Stimulated activated memory B cell treated with anti-CD40 and anti-IgM and Interleukin-4, amounts not matched to agents 10 μg/mL and 1 μg/mL and 100 μg/mL, for 72 hours (primary cell): ENCODE measurements at regions not wholly inside any gene's neighbourhood (a gene's known extent, or its start where the extent isn't known, plus 50 kb on each side); places are given as distances from the start of the nearest gene placed in this dataset.
A peak's percentile ranks its signal among the peaks of the same experiment; 100 is the strongest.

Source experiments
- ATAC-seq: fragments of 150-1000 bp; cut with Tn5 transposase; 2 replicates; pipeline ENCODE4 v1.10.0; 2021
- H3K27ac Mint-ChIP-seq: one replicate; pipeline ENCODE4 v1.8.0; 2022; ENCODE audit warnings: mild to moderate bottlenecking, mixed read lengths
- H3K27me3 Mint-ChIP-seq: one replicate; pipeline ENCODE4 v1.8.0; 2022; ENCODE audit warnings: mixed read lengths
- H3K36me3 Mint-ChIP-seq: one replicate; pipeline ENCODE4 v1.8.0; 2022; ENCODE audit warnings: mixed read lengths
- H3K4me1 Mint-ChIP-seq: one replicate; pipeline ENCODE4 v1.8.0; 2022; ENCODE audit warnings: mixed read lengths
- H3K4me3 Mint-ChIP-seq: one replicate; pipeline ENCODE4 v1.8.0; 2022; ENCODE audit warnings: mild to moderate bottlenecking, moderate library complexity, mixed read lengths
- H3K9me3 Mint-ChIP-seq: one replicate; pipeline ENCODE4 v1.8.0; 2022; ENCODE audit warnings: mixed read lengths

DNA sequence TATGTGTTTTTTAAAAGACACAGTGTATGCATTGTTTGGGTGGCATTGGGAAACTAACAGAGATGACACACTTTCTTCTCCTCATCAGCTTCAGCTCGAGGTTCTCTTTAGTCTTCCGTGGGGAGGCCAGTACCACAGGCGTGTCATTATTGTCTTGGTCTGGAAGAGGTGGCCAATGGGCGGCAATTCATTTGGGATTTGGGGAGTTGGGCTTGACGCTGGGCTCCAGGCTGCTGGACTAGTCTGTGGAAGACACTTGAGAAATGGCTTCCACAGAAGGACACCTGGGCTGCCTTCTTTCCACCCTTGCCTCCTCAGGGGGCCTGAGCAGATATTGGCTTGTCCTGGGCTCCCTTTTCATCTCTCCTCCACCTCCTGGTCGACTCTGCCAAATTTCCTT lies 192.2 kb downstream of the SH2D4B start:
- ATAC-seq, result no peak
- Mint-ChIP-seq H3K27ac (no peak overlapping the region), H3K36me3 (no peaks in the 10 kb centered on the region), H3K4me1 (no peaks in the 10 kb centered on the region), H3K4me3 (no peak overlapping the region), H3K27me3 (no peaks in the 10 kb centered on the region), H3K9me3 (no peaks in the 10 kb centered on the region)

DNA sequence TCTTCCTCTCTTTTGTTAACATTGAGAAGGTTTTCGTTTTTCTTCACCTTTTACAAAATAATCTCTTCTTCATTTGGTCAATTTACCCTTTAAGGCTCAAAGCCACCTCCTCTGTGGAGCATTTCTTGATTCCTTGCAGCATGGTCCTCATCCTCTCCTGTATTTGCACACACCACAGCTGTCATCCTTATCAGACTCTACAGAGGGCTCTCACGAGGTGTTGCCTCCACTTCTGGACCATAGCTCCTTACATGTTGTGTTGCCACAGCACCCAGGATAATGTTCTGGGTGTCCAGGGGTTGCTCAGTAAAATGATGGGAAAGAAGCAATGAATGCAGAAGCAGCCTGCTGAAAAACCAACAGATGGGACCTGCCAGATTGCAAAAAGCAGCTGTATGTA lies 192.8 kb downstream of the SH2D4B start:
- no peaks in the 10 kb centered on the region for H3K4me1 Mint-ChIP-seq
- no peaks in the 10 kb centered on the region for H3K36me3 Mint-ChIP-seq
- no peak overlapping the region for H3K4me3 Mint-ChIP-seq
- no peak for ATAC-seq
- no peaks in the 10 kb centered on the region for H3K9me3 Mint-ChIP-seq
- no peak overlapping the region for H3K27ac Mint-ChIP-seq
- H3K27me3 Mint-ChIP-seq, result no peaks in the 10 kb centered on the region

DNA sequence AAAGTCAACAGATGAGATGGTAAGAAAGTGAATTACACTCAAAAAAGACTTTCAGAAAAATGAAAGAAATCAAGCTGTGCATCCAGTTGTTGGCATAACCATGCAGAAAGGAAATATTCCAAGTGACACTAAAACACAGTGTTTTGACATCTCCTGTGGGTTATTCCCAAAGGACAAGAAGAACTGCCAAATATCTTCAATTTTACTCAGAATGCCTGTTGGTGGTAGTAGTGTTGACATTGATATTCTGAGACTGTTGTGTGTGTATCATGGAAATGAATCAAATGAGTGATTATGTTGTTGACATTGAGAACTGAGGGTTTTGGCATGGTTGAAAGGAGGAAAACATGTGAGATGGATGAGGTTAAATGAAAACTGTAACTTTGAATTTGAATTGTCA lies 196.9 kb downstream of the SH2D4B start:
- no peak for ATAC-seq
- Mint-ChIP-seq H3K36me3 (no peaks in the 10 kb centered on the region), H3K27me3 (peaks cover 9% of the 10 kb centered on the region), H3K4me3 (no peak overlapping the region), H3K27ac (no peak overlapping the region), H3K4me1 (no peaks in the 10 kb centered on the region), H3K9me3 (no peaks in the 10 kb centered on the region)

DNA sequence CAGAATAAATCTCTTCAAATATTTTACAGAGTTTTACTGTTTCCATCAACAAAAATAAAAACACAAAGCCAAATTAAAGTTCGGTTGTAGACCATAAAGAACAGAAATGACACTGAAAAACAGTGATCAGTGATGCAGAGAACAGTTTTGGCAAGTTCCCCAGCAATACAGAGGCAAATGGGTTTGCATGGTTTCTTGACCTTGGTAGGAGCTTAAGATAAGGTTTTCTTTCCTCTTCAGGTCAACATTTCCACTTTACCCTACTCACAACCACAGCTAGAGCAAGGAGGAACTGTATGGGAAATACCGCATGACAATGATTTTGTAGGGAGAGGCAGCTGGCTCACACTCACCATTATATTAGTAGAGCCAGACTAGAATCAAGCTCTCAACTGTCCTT lies 199.5 kb downstream of the SH2D4B start:
- Mint-ChIP-seq H3K27ac (no peak overlapping the region), H3K36me3 (no peaks in the 10 kb centered on the region), H3K27me3 (peaks cover 20% of the 10 kb centered on the region), H3K4me3 (no peak overlapping the region), H3K4me1 (no peaks in the 10 kb centered on the region), H3K9me3 (no peaks in the 10 kb centered on the region)
- ATAC-seq, result no peak

DNA sequence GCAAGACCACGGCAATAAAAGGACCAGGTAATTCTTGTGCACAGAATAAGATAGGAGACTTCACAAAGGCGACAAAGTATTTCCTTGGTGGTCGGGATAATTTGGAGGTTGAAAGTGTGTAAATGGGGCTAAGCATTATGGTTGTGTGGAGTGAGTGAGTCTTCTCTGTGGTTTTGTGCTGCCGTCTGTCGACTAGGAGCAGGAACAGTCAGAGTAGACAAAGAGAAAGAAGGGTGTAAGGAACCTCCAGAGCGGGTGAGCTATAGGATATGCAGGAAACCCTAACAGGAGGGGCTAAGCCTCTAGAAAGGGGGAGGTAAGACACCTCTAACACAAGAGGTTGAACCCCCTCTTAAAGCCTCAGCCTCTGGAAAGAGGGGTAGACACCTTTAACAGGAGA lies 201.6 kb downstream of the SH2D4B start:
- Mint-ChIP-seq H3K4me1 (no peaks in the 10 kb centered on the region), H3K27ac (no peak overlapping the region), H3K27me3 (peaks cover 20% of the 10 kb centered on the region), H3K36me3 (no peaks in the 10 kb centered on the region), H3K4me3 (no peak overlapping the region), H3K9me3 (no peaks in the 10 kb centered on the region)
- ATAC-seq, result no peak

DNA sequence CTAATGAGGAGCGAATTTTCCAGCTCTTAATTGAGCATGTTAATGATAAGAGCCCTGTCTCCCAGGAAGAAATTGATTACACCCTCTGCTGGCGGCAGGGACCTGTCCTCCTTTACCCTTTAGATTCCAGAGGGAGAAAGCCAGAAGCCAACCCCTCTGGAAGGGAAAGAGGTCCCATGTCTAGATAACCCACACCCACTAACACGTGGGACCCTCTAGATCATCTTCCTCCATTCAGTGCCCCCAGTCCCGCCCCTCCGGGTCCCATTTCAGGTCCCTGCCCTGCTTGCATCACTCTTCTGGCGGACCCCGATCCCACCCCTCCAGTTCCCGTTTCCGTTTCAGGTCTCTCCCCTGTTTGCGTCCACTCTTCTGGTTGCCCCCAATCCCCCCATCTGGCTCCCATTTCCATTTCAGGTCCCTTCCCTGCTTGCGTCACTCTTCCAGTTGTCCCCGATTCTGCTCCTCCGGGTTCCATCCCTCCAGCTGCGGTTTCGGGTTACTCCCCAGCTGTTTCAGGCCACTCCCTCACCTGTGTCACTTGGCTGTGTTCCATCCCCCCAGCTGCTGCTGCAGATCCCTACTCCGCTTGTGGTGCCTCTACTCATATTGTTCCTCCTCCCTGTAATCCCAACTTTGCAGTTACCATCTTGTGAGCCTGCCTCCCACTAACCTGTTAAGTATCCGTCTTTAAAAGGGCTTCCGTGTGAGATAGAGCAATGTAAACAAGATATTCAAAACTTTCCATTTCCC lies 202.4 kb downstream of the SH2D4B start:
- Mint-ChIP-seq H3K9me3 (no peaks in the 10 kb centered on the region), H3K27me3 (peaks cover 20% of the 10 kb centered on the region), H3K27ac (no peak overlapping the region), H3K4me1 (no peaks in the 10 kb centered on the region), H3K4me3 (no peak overlapping the region), H3K36me3 (no peaks in the 10 kb centered on the region)
- ATAC-seq, result no peak

DNA sequence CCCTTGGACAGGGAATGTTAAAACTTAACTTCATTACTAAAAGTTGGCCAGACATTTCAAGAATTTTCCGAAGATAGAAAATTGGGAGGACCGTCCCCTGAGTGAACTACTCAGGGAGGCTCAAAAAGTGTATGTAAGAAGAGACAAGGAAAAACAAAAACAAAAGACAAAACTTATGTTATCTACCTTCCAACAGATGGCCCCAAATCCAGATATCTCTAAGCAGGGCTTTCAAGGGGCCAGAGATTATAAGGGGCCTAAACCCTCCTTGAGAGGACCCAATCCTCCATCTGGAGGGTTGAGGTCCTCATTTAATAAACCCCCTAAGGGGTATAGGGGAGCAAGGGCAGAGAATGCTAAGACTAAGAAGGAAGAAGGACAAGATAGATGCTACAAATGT lies 203.6 kb downstream of the SH2D4B start:
- Mint-ChIP-seq H3K4me3 (no peak overlapping the region), H3K36me3 (no peaks in the 10 kb centered on the region), H3K9me3 (no peaks in the 10 kb centered on the region), H3K27ac (no peak overlapping the region), H3K4me1 (no peaks in the 10 kb centered on the region), H3K27me3 (peaks cover 20% of the 10 kb centered on the region)
- ATAC-seq, result no peak

DNA sequence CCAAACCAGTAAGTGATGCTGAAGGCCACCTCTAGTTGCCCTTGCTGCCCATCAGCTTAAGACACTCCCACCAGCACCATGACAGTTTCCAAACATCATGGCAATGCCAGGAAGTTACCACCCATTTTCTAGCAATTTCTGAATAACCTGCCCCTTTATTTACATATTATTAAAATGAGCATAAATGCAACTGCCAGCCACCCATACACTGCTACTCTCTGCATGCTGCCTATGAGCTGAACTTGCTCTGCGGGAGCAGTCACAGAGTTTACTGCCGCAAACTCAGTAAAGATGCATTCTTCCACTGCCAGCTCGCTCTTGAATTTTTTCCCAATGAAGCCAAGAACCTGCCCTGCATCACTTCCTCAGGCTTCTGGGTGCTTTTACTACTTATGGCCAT lies 212.6 kb downstream of the SH2D4B start:
- ATAC-seq, result no peak
- no peak overlapping the region for H3K4me3 Mint-ChIP-seq
- peaks cover 3% of the 10 kb centered on the region for H3K9me3 Mint-ChIP-seq
- no peaks in the 10 kb centered on the region for H3K27me3 Mint-ChIP-seq
- no peaks in the 10 kb centered on the region for H3K4me1 Mint-ChIP-seq
- no peak overlapping the region for H3K27ac Mint-ChIP-seq
- no peaks in the 10 kb centered on the region for H3K36me3 Mint-ChIP-seq

DNA sequence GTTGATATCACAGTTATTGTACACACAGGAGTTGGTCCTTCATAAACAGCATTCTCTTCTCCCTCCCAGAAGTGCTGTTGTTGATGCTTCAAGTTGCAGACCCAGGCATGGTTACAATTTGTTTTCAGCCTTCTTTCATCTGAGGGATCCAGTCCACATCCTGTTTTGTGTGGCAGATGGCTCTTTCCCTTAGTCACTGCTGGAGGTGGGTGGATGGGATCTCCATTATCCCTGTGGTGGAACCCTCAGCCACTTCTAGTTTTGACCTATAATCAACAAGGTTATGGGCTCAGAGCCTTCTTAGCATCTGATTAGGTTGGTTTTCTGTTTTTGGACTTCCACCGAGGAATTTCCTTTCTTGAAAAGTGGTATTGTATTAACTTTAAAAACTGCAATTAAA lies 214.2 kb downstream of the SH2D4B start:
- ATAC-seq, result no peak
- H3K4me3 Mint-ChIP-seq, result no peak overlapping the region
- H3K36me3 Mint-ChIP-seq, result no peaks in the 10 kb centered on the region
- no peaks in the 10 kb centered on the region for H3K27me3 Mint-ChIP-seq
- peaks cover 3% of the 10 kb centered on the region for H3K9me3 Mint-ChIP-seq
- no peaks in the 10 kb centered on the region for H3K4me1 Mint-ChIP-seq
- H3K27ac Mint-ChIP-seq, result no peak overlapping the region

DNA sequence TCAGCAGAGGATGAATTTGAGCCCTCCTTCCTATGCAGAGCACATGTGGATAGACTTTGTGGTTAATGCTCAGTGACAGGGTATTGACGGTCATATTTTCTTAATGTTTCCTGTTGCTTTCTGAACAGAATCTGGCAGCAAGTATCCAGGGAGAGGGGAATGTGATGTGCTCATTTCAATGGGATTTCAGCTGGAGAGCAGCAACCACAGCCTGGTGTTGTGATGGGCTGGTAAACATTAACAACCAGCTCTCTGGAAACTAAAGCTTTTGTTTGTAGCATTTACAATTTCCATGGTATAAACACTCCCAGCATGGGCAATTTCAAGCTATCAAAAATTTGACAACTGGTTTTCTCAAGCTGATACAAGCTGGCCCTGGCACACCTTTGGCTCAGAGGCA lies 215.9 kb downstream of the SH2D4B start:
- Mint-ChIP-seq H3K9me3 (peaks cover 3% of the 10 kb centered on the region), H3K27ac (no peak overlapping the region), H3K27me3 (no peaks in the 10 kb centered on the region), H3K4me3 (no peak overlapping the region), H3K36me3 (no peaks in the 10 kb centered on the region), H3K4me1 (no peaks in the 10 kb centered on the region)
- ATAC-seq, result no peak

DNA sequence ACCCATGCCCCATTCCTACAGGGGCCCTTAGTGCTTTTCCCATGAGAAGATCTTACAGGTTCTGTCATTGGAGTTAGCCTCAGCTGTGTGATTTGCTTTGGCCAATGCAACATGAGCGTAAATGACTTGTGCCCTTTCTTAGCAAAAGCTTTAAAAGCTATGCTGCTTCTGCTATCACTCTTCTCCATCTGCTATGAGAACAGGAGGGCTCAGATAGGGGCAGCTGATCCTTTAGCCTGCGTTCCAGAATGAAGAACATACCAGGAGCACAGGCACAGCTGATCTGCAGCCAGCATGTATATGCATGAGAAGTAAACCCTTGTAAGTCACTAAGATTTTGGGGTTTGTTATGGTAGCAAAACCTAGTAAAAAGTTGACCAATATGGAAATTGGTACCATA lies 218.2 kb downstream of the SH2D4B start:
- Mint-ChIP-seq H3K27me3 (no peaks in the 10 kb centered on the region), H3K4me3 (no peak overlapping the region), H3K4me1 (no peaks in the 10 kb centered on the region), H3K9me3 (peaks cover 3% of the 10 kb centered on the region), H3K36me3 (no peaks in the 10 kb centered on the region), H3K27ac (no peak overlapping the region)
- ATAC-seq, result no peak

DNA sequence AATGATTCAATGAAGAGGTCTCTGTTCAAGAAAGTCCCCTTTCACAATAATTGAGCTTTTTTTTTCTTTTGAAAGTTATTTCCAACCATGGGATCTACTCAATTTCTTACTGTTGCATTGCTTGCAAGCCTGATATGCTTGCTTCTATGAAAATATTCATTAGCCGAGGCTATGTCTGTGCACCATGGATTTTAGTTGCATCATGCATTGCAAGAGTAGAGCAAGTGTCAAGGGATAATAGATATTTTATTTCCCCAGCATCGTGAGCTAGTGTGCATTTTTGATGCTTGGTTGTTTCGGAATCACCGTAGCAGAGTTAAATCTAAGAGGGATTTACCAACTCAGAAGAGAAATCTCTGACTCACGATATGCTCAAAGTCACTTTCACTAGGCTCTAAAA lies 222.0 kb downstream of the SH2D4B start:
- no peaks in the 10 kb centered on the region for H3K36me3 Mint-ChIP-seq
- H3K9me3 Mint-ChIP-seq, result no peaks in the 10 kb centered on the region
- ATAC-seq, result no peak
- no peak overlapping the region for H3K27ac Mint-ChIP-seq
- H3K27me3 Mint-ChIP-seq, result no peaks in the 10 kb centered on the region
- no peak overlapping the region for H3K4me3 Mint-ChIP-seq
- no peaks in the 10 kb centered on the region for H3K4me1 Mint-ChIP-seq

DNA sequence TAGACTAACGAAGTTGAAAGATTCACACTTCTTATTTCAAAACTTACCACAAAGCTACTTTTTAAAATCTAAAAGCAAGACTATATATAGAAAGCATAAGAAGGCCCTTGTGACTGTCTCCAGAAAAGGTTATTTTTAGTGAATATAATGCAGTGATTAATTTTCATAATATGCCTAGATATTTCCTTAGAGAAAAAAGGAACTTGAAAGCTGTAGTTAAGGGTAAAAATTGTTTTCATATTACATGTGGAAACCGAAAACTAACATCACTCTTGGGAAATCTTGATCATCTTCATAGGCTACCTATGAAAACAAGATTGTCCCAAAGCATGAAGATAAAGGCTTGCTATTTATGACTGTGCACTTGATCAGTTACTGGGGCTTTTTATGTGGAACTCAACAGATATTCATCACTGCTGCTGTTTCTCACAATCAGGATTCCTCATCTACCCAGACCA lies 223.2 kb downstream of the SH2D4B start:
- no peaks in the 10 kb centered on the region for H3K27me3 Mint-ChIP-seq
- H3K9me3 Mint-ChIP-seq, result no peaks in the 10 kb centered on the region
- H3K4me1 Mint-ChIP-seq, result no peaks in the 10 kb centered on the region
- no peak overlapping the region for H3K27ac Mint-ChIP-seq
- ATAC-seq, result peak; percentile 36
- no peaks in the 10 kb centered on the region for H3K36me3 Mint-ChIP-seq
- no peak overlapping the region for H3K4me3 Mint-ChIP-seq

DNA sequence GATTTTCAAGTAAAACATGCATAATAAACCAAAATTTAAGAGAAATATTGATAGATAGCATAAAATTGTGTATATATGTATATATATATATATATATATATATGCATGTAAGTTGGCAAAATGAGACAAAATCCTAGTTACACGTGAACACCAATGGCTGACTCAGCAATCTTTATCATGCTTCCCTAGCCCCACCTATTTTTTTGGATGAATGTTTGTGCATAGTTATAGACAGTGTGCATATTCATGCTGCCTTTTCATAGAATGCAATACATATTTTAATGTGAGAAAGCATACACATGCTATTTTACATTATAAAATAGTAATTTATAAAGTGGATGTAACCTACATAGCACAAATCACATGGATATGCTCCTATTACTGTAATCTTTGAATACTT lies 230.3 kb downstream of the SH2D4B start:
- Mint-ChIP-seq H3K4me1 (no peaks in the 10 kb centered on the region), H3K9me3 (no peaks in the 10 kb centered on the region)
- ATAC-seq, result no peak

DNA sequence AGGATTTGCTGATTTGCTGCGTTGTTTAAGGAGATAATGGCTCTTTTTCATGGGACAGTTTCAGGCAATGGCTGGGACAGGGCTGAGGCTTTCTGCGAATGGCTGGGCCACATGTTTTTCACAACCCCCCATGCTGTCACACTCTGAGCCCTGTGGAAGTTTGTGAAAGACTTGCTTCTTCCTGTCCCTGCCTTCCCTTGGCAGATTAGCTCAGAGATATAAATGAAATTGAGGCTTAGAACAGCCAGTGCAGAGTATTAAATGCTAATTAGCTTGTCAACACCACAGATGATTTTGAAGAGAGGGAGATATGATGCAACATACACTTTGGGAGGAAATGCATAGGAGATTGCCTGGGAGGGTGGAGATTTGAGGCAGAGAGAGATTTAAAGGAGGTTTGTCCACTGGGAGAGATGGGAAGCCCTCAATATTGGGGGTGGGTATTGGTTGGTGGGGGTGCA lies 232.0 kb downstream of the SH2D4B start:
- no peaks in the 10 kb centered on the region for H3K36me3 Mint-ChIP-seq
- H3K27ac Mint-ChIP-seq, result no peak overlapping the region
- ATAC-seq, result no peak
- no peaks in the 10 kb centered on the region for H3K9me3 Mint-ChIP-seq
- H3K4me1 Mint-ChIP-seq, result no peaks in the 10 kb centered on the region
- H3K27me3 Mint-ChIP-seq, result peaks cover 11% of the 10 kb centered on the region
- no peak overlapping the region for H3K4me3 Mint-ChIP-seq

More for the DNA sequence above, 230.3 kb downstream of the SH2D4B start:
- Mint-ChIP-seq H3K27me3 (peaks cover 11% of the 10 kb centered on the region), H3K4me3 (no peak overlapping the region), H3K27ac (no peak overlapping the region), H3K36me3 (no peaks in the 10 kb centered on the region)

DNA sequence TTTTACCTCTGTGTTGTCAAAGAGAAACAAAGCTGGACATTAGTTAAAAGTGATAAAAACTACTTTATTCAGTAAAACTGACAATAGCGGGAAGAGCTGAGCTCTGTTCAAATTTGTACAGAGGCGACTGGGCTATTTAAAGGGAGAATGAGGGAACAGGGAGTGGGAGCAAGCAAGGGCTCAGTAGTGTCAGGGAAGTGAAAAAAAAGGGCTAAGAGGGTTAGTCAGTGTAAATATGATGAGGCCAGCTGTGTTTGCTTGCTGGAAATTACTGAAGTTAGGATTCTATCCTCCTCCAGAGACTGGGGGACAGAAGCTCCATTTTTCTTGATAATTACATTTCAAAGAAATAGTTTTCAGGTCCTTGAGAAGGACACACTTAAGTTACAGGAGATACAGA lies 232.5 kb downstream of the SH2D4B start:
- no peak overlapping the region for H3K27ac Mint-ChIP-seq
- H3K27me3 Mint-ChIP-seq, result peaks cover 11% of the 10 kb centered on the region
- no peaks in the 10 kb centered on the region for H3K36me3 Mint-ChIP-seq
- H3K4me1 Mint-ChIP-seq, result no peaks in the 10 kb centered on the region
- H3K4me3 Mint-ChIP-seq, result no peak overlapping the region
- no peak for ATAC-seq
- H3K9me3 Mint-ChIP-seq, result no peaks in the 10 kb centered on the region
